SJSA1 (cell line): ENCODE measurements at regions not wholly inside any gene's neighbourhood (a gene's known extent, or its start where the extent isn't known, plus 50 kb on each side); places are given as distances from the start of the nearest gene placed in this dataset.

Experiments
- DNase-seq, 2 experiments: peaks; one replicate each; pipeline ENCODE4 v3.0.0-alpha.2; 2015 to 2020; ENCODE audit warnings: low spot score in 2 of 2, low read depth in 1 of 2
- H3K27ac ChIP-seq: fragments of 250-450 bp; sonication (Bioruptor Pico); 2 replicates; pipeline ENCODE4 v1.5.1; 2020; ENCODE audit warnings: mild to moderate bottlenecking, moderate library complexity
- H3K27me3 ChIP-seq: fragments of 250-450 bp; sonication (Bioruptor Pico); replicated peaks from 2 replicates; pipeline ENCODE4 v1.5.1; 2020; ENCODE audit warnings: mild to moderate bottlenecking, moderate library complexity
- H3K36me3 ChIP-seq: fragments of 250-450 bp; sonication (Bioruptor Pico); 2 replicates; pipeline ENCODE4 v1.5.1; 2020; ENCODE audit warnings: mild to moderate bottlenecking
- H3K4me1 ChIP-seq: fragments of 250-450 bp; sonication (Bioruptor Pico); replicated peaks from 2 replicates; pipeline ENCODE4 v1.6.1; 2021; ENCODE audit warnings: mild to moderate bottlenecking
- H3K4me3 ChIP-seq: fragments of 250-450 bp; sonication (Bioruptor Pico); 2 replicates; pipeline ENCODE4 v1.5.1; 2020; ENCODE audit warnings: mild to moderate bottlenecking
- H3K9me3 ChIP-seq: fragments of 250-450 bp; sonication (Bioruptor Pico); replicated peaks from 2 replicates; pipeline ENCODE4 v1.5.1; 2020; ENCODE audit warnings: mild to moderate bottlenecking

DNA sequence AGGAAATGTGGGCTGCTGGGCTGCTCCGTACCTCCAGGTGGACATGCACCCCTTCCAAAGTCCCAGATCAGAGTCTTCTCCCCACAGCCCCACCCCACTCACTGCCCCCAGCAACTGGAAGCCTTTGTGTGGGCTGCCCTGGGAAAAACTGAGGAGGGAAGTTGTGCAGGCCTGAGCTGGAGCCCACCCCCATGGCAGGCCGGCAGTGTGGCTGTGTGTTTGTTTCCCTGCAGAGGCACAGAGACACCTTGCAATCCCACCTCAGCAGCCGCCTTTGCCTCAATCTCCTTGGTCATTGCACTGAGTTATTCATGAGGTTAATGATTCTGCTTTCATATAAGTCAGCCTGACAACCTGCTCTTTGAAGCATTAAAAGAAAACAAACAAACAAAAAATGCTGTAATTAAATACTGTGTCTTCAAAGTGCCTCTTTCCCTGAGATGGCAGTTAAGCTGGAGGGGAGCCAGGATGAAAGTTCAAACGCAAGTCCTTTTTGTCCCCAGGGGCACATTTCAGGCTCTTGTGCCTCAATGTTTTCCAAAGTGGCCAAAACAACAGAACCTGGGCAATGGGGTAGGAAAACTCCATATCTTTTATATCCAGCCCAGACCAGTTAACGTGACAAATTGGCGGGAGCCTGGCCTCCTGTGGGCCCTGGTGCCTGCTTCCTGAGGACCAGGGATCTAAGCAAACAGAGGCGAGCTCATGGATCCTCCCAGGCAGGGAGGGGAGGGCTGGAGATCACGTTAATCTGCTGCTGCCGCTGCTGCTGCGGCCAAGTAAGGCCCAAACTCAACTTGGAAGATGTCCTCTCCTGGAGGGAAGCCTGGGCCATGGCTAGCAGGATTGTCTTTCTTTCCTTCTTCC is 51.9 kb upstream of the TSPAN11 start:
- Histone ChIP-seq H3K4me1 (no peaks in the 10 kb centered on the region), H3K9me3 (no peaks in the 10 kb centered on the region), H3K27me3 (no peaks in the 10 kb centered on the region), H3K27ac (no peak overlapping the region), H3K36me3 (no peaks in the 10 kb centered on the region), H3K4me3 (no peak overlapping the region)
- DNase-seq: no peak

DNA sequence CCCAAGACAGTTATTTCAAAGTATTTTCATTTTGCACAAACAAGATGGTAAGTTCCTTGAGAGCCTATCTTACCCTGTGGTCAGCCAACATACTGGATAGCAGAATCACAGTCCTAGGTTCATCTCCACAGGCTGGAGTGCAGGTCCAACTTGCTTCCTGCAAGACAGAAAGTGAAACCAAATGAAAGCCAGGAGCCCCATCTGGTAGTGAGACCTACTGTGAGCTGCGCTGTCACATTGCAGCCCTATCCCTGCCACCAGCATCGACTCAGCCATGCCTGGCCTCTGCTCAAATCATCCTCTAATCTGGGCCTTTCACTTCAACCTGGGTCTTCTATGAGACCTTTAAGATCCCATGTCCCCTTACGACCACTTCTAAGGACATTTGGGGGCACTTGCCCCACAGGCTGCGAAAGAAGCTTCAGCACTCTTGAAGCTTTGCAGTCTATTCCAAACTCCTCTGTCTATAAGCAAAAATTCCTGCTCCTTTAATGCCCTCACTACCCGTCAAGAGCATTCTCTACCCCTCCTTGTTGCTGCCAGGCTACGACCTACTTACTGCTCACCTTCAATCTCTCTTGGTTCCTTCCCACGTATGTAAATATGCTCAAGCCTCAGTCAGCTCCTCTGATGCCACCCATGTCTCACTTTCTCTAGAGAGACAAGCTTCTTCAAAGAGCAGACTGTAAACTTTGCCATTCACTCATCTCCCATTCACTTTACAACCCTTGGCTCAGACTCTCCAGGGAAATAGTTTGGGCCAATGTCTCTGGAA is 55.9 kb upstream of the TSPAN11 start:
- H3K9me3 ChIP-seq: no peaks in the 10 kb centered on the region
- no peaks in the 10 kb centered on the region for H3K27me3 ChIP-seq
- no peak overlapping the region for H3K27ac ChIP-seq
- H3K4me3 ChIP-seq: no peak overlapping the region
- no peaks in the 10 kb centered on the region for H3K36me3 ChIP-seq
- no peak for DNase-seq
- no peaks in the 10 kb centered on the region for H3K4me1 ChIP-seq

GRCh38 chr12:30867415-30867814 is 59.1 kb upstream of the TSPAN11 start:
- no peak overlapping the region for H3K4me3 ChIP-seq
- no peaks in the 10 kb centered on the region for H3K36me3 ChIP-seq
- DNase-seq: no peak
- no peaks in the 10 kb centered on the region for H3K4me1 ChIP-seq
- no peak overlapping the region for H3K27ac ChIP-seq
- H3K9me3 ChIP-seq: no peaks in the 10 kb centered on the region
- no peaks in the 10 kb centered on the region for H3K27me3 ChIP-seq

- Histone ChIP-seq H3K4me3 (no peak overlapping the region), H3K27me3 (no peaks in the 10 kb centered on the region), H3K36me3 (no peaks in the 10 kb centered on the region), H3K27ac (no peak overlapping the region), H3K4me1 (no peaks in the 10 kb centered on the region), H3K9me3 (no peaks in the 10 kb centered on the region)
- no peak for DNase-seq
Observed at GRCh38 chr12:30866256-30866655, 60.3 kb upstream of the TSPAN11 start.

DNA sequence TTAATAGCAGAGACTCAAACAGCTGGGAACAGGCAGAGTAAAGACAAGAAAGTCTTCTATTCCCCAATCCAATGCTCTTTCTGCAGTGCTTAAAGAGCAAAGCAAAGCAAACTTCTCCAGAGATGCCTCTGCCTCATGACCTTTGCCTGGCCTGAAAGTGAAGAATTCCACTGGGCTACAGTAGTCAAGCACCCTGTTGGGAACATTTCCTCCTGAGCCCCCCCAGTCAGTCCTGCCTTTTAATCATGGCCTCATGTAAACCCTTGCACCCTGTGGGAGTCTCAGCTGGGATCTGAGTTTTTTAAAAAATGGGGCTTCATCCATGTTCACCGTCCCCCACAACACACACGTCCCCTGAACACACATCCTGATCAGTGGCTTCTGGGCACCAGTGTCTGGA is 62.7 kb upstream of the TSPAN11 start:
- no peaks in the 10 kb centered on the region for H3K4me1 ChIP-seq
- no peak for DNase-seq

GRCh38 chr12:30862486-30862885 is 64.1 kb upstream of the TSPAN11 start:
- H3K36me3 ChIP-seq: no peaks in the 10 kb centered on the region
- no peaks in the 10 kb centered on the region for H3K4me1 ChIP-seq
- peak in 1 of 2 experiments; percentile 18 for DNase-seq
- H3K9me3 ChIP-seq: no peaks in the 10 kb centered on the region
- H3K4me3 ChIP-seq: no peak overlapping the region
- no peaks in the 10 kb centered on the region for H3K27me3 ChIP-seq
- H3K27ac ChIP-seq: no peak overlapping the region

More for the DNA sequence above, 62.7 kb upstream of the TSPAN11 start:
- Histone ChIP-seq H3K9me3 (no peaks in the 10 kb centered on the region), H3K27me3 (no peaks in the 10 kb centered on the region), H3K4me3 (no peak overlapping the region), H3K36me3 (no peaks in the 10 kb centered on the region), H3K27ac (no peak overlapping the region)

GRCh38 chr12:30859226-30859625 is 67.3 kb upstream of the TSPAN11 start:
- Histone ChIP-seq H3K27ac (no peak overlapping the region), H3K4me3 (no peak overlapping the region), H3K9me3 (no peaks in the 10 kb centered on the region), H3K36me3 (no peaks in the 10 kb centered on the region), H3K4me1 (no peaks in the 10 kb centered on the region), H3K27me3 (no peaks in the 10 kb centered on the region; the same call in 1 of the 2 replicates)
- no peak for DNase-seq

DNA sequence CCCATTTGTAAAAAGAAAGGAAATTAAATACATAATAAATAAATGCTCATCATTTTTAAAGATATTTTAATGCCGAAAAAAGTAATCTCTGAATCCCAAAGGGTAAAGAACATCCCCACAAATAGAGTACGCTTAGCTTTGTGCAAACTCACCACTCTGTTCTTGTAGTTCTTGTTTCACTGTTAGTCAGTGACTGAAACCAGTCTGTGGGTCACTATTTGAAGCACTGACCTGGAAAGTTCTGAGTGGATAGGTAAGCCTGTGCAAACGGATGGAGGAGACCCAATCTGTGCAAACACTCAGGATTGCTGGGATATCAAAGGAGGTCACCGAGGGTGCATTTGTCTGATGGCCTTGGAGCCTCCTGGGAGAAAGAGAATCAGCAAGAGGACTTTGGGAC is 68.1 kb upstream of the TSPAN11 start:
- no peak for DNase-seq
- H3K4me1 ChIP-seq: no peaks in the 10 kb centered on the region
- no peak overlapping the region for H3K27ac ChIP-seq
- H3K27me3 ChIP-seq: no peaks in the 10 kb centered on the region; the same call in 1 of the 2 replicates
- no peaks in the 10 kb centered on the region for H3K9me3 ChIP-seq
- H3K4me3 ChIP-seq: no peak overlapping the region
- H3K36me3 ChIP-seq: no peaks in the 10 kb centered on the region

- DNase-seq: no peak
- no peaks in the 10 kb centered on the region for H3K9me3 ChIP-seq
- no peaks in the 10 kb centered on the region for H3K36me3 ChIP-seq
- H3K4me1 ChIP-seq: no peaks in the 10 kb centered on the region
- H3K27ac ChIP-seq: no peak overlapping the region
- no peak overlapping the region for H3K4me3 ChIP-seq
- H3K27me3 ChIP-seq: no peaks in the 10 kb centered on the region; the same call in 1 of the 2 replicates
Observed at GRCh38 chr12:30853561-30854133, 72.9 kb upstream of the TSPAN11 start.

DNA sequence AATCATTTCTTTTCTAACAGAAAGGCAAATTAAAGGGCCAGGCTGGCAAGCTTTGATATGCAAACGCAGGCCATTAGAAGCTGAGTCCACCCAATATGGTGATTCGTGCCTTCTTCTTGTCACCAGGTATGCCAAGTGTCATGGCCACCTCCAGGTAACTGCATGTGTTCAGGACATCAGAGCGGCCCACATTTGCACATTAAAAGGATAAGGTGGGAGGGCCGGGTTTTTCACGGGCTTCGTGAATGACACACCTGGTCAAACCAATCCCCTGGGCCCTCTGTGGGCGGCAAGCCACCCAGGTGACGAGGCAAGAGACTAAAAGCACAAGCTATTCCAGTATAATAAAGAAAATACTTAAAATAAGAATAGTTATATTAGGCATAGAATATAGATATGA is 75.9 kb upstream of the TSPAN11 start:
- no peak for DNase-seq
- Histone ChIP-seq H3K27me3 (no peaks in the 10 kb centered on the region; the same call in 1 of the 2 replicates), H3K9me3 (no peaks in the 10 kb centered on the region), H3K36me3 (no peaks in the 10 kb centered on the region), H3K4me3 (no peak overlapping the region), H3K4me1 (no peaks in the 10 kb centered on the region), H3K27ac (no peak overlapping the region)

DNA sequence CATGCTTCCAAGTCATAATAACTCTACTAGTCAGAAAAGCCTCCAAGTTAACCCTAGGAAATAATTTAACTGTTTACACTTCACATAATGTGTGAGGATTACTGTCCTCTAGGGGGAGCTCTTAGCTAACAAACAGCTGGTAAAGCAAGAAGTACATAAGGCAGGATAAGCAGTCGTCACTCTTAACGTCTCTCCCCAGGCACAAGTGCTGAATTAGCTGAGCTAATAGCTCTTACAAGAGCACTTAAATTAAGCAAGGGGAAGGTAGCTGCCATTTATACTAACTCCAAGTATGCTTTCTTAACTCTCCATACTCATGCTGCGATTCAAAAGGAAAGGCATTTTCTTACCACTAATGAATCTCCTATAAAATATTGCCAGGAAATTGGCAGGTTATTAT is 79.3 kb upstream of the TSPAN11 start:
- H3K9me3 ChIP-seq: no peaks in the 10 kb centered on the region
- no peaks in the 10 kb centered on the region; the same call in 1 of the 2 replicates for H3K27me3 ChIP-seq
- H3K4me3 ChIP-seq: no peak overlapping the region
- DNase-seq: peak in 1 of 2 experiments; percentile 41
- H3K4me1 ChIP-seq: no peaks in the 10 kb centered on the region
- H3K36me3 ChIP-seq: no peaks in the 10 kb centered on the region
- no peak overlapping the region for H3K27ac ChIP-seq

GRCh38 chr12:30846776-30847175 is 79.8 kb upstream of the TSPAN11 start:
- no peak for DNase-seq
- H3K27ac ChIP-seq: no peak overlapping the region
- no peaks in the 10 kb centered on the region for H3K36me3 ChIP-seq
- no peak overlapping the region for H3K4me3 ChIP-seq
- H3K4me1 ChIP-seq: no peaks in the 10 kb centered on the region
- H3K9me3 ChIP-seq: no peaks in the 10 kb centered on the region
- H3K27me3 ChIP-seq: no peaks in the 10 kb centered on the region; the same call in 1 of the 2 replicates

- no peaks in the 10 kb centered on the region for H3K36me3 ChIP-seq
- H3K27ac ChIP-seq: no peak overlapping the region
- no peak for DNase-seq
- H3K4me3 ChIP-seq: no peak overlapping the region
- no peaks in the 10 kb centered on the region; the same call in 1 of the 2 replicates for H3K27me3 ChIP-seq
- no peaks in the 10 kb centered on the region for H3K4me1 ChIP-seq
- no peaks in the 10 kb centered on the region for H3K9me3 ChIP-seq
Observed at GRCh38 chr12:30845676-30846075, 80.9 kb upstream of the TSPAN11 start.

GRCh38 chr12:30843211-30843610 is 83.3 kb upstream of the TSPAN11 start:
- Histone ChIP-seq H3K27me3 (no peaks in the 10 kb centered on the region), H3K27ac (no peak overlapping the region), H3K36me3 (no peaks in the 10 kb centered on the region), H3K9me3 (no peaks in the 10 kb centered on the region), H3K4me3 (no peak overlapping the region), H3K4me1 (no peaks in the 10 kb centered on the region)
- no peak for DNase-seq
